ENCODE measurements at regions not wholly inside any gene's neighbourhood (a gene's known extent, or its start where the extent isn't known, plus 50 kb on each side); places are given as distances from the start of the nearest gene placed in this dataset.

DNA sequence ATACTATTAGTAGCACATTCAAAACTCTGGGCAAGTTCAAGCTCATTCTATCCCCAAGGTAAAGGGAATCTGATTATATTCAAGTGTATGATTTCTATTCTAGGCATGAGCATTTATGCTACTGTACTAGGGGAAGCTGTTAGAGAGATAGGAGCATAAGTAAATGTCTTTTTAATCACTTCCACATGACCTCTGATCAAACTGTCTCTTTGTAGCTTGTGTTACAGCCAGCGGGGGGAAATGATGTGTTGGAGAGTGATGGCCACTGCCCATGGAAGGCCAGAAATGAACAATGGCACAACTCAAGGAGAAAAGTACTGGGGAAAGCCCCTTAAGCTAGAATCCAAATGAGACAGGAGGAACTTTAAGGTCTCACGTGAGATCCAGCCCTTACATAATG, 894.9 kb upstream of the CDH2 start:
- CTCF ChIA-PET = no interaction called here
- H3K4me2 ChIP-seq = no peak overlapping the region
- ATAC-seq = no peak
- H3K27ac ChIP-seq = no peak overlapping the region
- H3K9me3 ChIP-seq = no peaks in the 10 kb centered on the region
- POLR2A ChIA-PET = no interaction called here
- TF ChIP-seq HOXA7 (CRISPR knock-in tag; IDR thresholded peaks at IDR 0.05) (no peak), KDM1A (IDR thresholded peaks at IDR 0.05; ENCODE audit: low read depth) (no peak), EP300 (IDR thresholded peaks at IDR 0.05) (no peak), CHD4 (IDR thresholded peaks at IDR 0.05; ENCODE audit: borderline replicate concordance) (no peak), JUN (IDR thresholded peaks at IDR 0.05) (no peak), HOXB5 (CRISPR knock-in tag; IDR thresholded peaks at IDR 0.05) (no peak), FOSB (CRISPR knock-in tag; IDR thresholded peaks at IDR 0.05) (no peak), JUNB (IDR thresholded peaks at IDR 0.05) (no peak), CBX2 (IDR thresholded peaks at IDR 0.05; ENCODE audit: borderline replicate concordance, low read depth) (no peak), POLR2A (IDR thresholded peaks at IDR 0.05; ENCODE audit: low read length) (no peak), HOXB13 (CRISPR knock-in tag; IDR thresholded peaks at IDR 0.05; ENCODE audit: low read depth) (no peak), ZSCAN20 (CRISPR knock-in tag; IDR thresholded peaks at IDR 0.05) (no peak), NR3C1 (IDR thresholded peaks at IDR 0.05) (no peak), HDAC2 (IDR thresholded peaks at IDR 0.05) (no peak), RARB (CRISPR knock-in tag; IDR thresholded peaks at IDR 0.05) (no peak), GATA3 (IDR thresholded peaks at IDR 0.05; ENCODE audit: borderline replicate concordance) (no peak)
- TF ChIP-seq, protein P1, sequence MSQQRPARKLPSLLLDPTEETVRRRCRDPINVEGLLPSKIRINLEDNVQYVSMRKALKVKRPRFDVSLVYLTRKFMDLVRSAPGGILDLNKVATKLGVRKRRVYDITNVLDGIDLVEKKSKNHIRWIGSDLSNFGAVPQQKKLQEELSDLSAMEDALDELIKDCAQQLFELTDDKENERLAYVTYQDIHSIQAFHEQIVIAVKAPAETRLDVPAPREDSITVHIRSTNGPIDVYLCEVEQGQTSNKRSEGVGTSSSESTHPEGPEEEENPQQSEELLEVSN (IDR thresholded peaks at IDR 0.05; ENCODE audit: borderline replicate concordance, low read depth) = no peak
- TF ChIP-seq, protein P2, sequence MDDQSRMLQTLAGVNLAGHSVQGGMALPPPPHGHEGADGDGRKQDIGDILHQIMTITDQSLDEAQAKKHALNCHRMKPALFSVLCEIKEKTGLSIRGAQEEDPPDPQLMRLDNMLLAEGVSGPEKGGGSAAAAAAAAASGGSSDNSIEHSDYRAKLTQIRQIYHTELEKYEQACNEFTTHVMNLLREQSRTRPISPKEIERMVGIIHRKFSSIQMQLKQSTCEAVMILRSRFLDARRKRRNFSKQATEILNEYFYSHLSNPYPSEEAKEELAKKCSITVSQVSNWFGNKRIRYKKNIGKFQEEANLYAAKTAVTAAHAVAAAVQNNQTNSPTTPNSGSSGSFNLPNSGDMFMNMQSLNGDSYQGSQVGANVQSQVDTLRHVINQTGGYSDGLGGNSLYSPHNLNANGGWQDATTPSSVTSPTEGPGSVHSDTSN (IDR thresholded peaks at IDR 0.05) = no peak
- TF ChIP-seq, protein P3, sequence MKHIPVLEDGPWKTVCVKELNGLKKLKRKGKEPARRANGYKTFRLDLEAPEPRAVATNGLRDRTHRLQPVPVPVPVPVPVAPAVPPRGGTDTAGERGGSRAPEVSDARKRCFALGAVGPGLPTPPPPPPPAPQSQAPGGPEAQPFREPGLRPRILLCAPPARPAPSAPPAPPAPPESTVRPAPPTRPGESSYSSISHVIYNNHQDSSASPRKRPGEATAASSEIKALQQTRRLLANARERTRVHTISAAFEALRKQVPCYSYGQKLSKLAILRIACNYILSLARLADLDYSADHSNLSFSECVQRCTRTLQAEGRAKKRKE (CRISPR knock-in tag; IDR thresholded peaks at IDR 0.05; ENCODE audit: low read depth) = no peak
- DNase-seq (ENCODE audit: low read depth in 1 of 2, low spot score in 1 of 2) = no peak
- H3K4me3 ChIP-seq = no peak overlapping the region
- 65% methylated on average over 2 of the region's 2 CpGs for WGBS (ENCODE audit: missing lambda C conversion rate)
- FAIRE-seq = no peak
- H3K4me1 ChIP-seq = no peaks in the 10 kb centered on the region

DNA sequence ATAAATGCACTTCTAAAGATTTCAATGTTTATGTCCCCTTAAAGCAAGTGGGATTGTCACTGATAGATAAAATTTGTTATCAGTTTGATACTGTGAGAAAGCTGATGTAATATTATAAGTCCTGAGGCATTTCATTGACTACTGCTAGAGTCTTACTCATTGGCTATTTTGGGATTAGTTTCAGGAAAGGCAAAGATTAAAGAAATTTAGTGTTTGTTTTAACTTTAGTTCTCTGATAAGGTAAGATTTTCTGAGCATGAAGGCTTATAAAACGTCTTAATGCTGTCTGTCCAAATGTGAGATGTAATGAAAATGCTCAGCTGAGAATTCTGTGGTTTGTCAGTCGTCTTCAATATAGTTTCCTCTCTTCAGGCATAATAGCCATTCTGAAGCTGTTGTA, 886.4 kb upstream of the CDH2 start:
- ATAC-seq = no peak
- no peak overlapping the region for H3K4me2 ChIP-seq
- TF ChIP-seq GATA3 (IDR thresholded peaks at IDR 0.05; ENCODE audit: borderline replicate concordance) = no peak
- TF ChIP-seq, protein P4, sequence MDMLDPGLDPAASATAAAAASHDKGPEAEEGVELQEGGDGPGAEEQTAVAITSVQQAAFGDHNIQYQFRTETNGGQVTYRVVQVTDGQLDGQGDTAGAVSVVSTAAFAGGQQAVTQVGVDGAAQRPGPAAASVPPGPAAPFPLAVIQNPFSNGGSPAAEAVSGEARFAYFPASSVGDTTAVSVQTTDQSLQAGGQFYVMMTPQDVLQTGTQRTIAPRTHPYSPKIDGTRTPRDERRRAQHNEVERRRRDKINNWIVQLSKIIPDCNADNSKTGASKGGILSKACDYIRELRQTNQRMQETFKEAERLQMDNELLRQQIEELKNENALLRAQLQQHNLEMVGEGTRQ (IDR thresholded peaks at IDR 0.05) = no peak
- TF ChIP-seq HEYL (CRISPR knock-in tag; IDR thresholded peaks at IDR 0.05) = no peak
- no peak for TF ChIP-seq CHD4 (IDR thresholded peaks at IDR 0.05; ENCODE audit: borderline replicate concordance)

DNA sequence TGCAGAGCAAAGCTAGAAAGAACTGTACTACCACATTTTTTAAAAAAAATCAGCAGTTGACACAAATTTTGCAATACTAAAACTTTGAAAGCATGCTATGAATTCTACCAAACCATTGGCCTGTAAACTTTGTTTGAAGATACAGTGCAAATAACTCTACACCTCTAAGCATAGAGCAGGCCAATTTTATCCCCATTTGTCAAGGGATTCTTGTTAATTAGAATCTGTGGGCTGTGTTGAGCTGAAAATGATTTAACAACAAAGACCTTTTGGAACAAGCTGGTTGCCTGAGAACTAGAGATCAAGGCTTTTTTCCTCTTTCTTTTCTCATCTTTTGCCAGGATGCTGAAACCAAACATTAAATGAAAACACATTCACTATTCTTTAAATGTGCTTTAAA, 886.0 kb upstream of the CDH2 start:
- ChIA-PET POLR2A (no interaction called here), CTCF (no interaction called here)
- FAIRE-seq (no peak), DNase-seq (ENCODE audit: low read depth in 1 of 2, low spot score in 1 of 2) (no peak), ATAC-seq (no peak)
- Histone ChIP-seq H3K9me3 (no peaks in the 10 kb centered on the region), H3K4me2 (no peak overlapping the region), H3K4me1 (no peaks in the 10 kb centered on the region), H3K27ac (no peak overlapping the region), H3K4me3 (no peak overlapping the region)
- TF ChIP-seq NFE2L2 (conservative IDR thresholded peaks at IDR 0.05; ENCODE audit: low read length) = no peak

More for the DNA sequence above, 886.4 kb upstream of the CDH2 start:
- DNase-seq (ENCODE audit: low read depth in 1 of 2, low spot score in 1 of 2) = no peak
- 21% methylated on average over 2 of the region's 2 CpGs for WGBS (ENCODE audit: missing lambda C conversion rate)
- ChIA-PET POLR2A (no interaction called here), CTCF (no interaction called here)
- Histone ChIP-seq H3K9me3 (no peaks in the 10 kb centered on the region), H3K4me1 (no peaks in the 10 kb centered on the region), H3K27ac (no peak overlapping the region), H3K4me3 (no peak overlapping the region)
- no peak for FAIRE-seq
